HG03097 (cell line): ENCODE measurements at regions not wholly inside any gene's neighbourhood (a gene's known extent, or its start where the extent isn't known, plus 50 kb on each side); places are given as distances from the start of the nearest gene placed in this dataset.

Experiments used
- ATAC-seq: cut with Tn5 transposase; IDR thresholded peaks from one replicate; pipeline ENCODE4 v1.9.1; 2021; ENCODE audit not compliant: unreplicated experiment, low FRiP score

GRCh38 chr4:111808174-111808573 lies 337.1 kb upstream of the FAM241A start:
- no peak for ATAC-seq

- no peak for ATAC-seq
These were observed 333.6 kb upstream of the FAM241A start for GRCh38 chr4:111811661-111812060.

DNA sequence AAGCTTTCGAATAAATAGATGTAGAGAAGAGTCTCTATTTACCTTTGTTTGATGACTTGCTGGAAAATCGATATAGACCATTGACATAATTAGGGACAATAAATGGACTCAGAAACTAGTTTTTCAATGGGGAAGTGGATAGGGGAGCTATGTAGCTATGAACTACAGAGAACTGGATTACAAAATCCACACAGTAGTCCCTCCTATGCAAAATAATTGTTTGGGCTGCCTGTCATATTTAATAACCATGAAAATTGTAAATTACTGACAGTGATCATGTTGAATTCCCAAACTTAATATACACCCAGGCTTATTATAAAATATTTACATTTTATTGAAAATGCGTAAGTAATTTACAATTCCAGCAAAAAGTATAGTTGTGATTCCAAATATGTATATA lies 333.1 kb upstream of the FAM241A start:
- ATAC-seq = no peak

GRCh38 chr4:111812760-111813159 lies 332.5 kb upstream of the FAM241A start:
- ATAC-seq = no peak

- ATAC-seq = no peak
These were observed 331.6 kb upstream of the FAM241A start for GRCh38 chr4:111813555-111814140.

DNA sequence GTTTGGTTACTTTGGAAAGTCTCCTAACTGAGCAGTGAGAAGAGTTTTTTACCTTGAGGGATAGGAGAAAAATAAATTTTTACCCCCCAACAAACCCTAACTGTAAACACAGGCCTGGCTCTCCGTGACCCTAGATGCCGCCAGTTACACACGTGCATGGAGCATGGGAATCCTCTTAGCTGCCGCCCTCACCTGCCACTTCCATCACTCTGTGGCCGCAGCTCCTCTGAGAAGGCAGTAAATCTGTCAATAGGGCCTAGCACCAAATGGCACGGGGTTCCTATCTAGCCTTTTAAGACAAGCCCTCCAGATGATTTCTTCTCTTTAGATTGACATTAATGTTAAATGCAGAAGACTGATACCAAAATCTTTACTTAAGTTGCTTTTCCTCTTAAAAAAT lies 330.3 kb upstream of the FAM241A start:
- no peak for ATAC-seq

DNA sequence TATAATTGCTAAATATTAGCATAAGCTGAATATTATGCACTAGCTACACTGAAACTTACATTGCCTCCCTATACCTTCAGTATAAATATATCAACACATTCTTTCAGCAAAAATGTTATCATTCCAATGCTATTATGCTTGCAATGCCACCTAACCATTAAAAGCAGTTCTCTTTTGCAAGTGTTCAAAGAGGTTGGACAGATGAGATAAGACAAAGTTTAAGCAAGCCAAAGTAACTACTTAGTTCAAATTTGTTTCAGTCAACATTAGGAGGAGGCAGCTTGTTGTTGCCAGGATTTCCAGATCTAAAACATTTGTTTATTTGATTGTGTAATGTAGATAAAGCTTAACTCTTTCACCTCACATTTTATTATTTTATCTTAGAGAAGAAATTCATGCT lies 323.9 kb upstream of the FAM241A start:
- ATAC-seq = no peak

DNA sequence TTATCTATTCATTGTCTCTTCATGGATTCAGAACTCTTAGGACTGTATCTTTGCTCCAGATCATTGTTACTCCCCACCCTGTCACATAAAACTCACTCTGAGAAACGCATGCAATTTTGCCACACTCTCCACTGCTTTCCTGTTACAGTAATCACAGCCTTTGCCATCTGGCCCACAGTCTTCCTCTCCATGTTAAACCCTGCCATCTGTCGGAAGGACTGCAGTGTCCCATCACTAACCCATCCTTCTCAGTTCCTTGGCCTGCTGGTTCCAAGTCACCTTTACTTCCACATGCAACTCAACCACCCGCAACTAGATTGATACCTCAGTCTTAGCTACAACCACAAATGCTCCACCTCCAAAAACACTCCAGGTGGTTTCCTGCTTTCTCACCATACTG lies 308.7 kb upstream of the FAM241A start:
- ATAC-seq = no peak

GRCh38 chr4:111837761-111838160 lies 307.5 kb upstream of the FAM241A start:
- no peak for ATAC-seq

GRCh38 chr4:111838406-111838930 lies 306.8 kb upstream of the FAM241A start:
- no peak for ATAC-seq

DNA sequence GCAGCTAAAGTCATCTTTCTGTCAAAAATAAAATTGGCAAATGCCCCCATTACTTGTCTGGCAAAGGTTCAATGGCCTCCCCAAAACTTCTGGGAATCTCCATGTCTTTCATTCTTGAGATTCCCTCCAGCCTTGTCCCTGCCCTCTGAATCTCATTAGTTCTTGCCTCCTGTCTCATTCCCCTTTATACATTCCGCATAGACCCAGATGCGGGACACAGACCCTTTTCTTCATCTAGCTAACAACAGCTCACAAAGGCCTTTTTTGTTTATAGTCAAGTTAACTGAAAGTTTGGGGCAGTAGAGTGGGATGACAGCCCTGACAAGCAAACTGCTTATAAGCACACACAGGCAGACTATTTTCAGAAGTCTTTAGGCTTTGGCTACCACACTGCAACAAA lies 306.1 kb upstream of the FAM241A start:
- no peak for ATAC-seq

- ATAC-seq = no peak
These were observed 302.9 kb upstream of the FAM241A start for GRCh38 chr4:111842336-111842735.

GRCh38 chr4:111847296-111848008 lies 297.8 kb upstream of the FAM241A start:
- ATAC-seq = no peak

DNA sequence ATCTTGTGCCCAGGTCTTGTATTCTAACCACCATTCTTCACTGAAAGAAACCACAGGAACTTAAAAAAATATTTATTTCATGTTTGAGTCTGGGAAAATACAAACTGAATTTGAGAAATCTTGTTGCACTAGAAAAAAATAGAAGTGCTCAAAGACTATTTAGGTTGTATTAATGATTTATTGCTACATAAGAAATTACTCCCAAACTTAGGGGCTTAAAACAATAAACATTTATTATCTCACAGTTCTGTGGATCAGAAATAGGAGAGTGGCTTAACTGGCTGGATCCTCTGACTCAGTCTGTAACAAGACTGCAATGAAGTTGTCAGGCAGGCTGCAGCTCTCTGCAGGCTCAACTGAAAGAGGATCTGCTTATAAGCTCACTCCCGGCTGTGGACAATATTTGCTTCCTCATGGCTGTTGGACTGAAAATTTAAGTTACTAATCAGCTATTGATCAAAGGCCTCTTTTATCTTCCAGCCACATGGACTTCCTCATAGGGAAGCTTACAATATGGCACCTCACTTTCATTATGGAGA lies 295.4 kb upstream of the FAM241A start:
- ATAC-seq = no peak

- no peak for ATAC-seq
These were observed 290.7 kb upstream of the FAM241A start for GRCh38 chr4:111854494-111855087.

DNA sequence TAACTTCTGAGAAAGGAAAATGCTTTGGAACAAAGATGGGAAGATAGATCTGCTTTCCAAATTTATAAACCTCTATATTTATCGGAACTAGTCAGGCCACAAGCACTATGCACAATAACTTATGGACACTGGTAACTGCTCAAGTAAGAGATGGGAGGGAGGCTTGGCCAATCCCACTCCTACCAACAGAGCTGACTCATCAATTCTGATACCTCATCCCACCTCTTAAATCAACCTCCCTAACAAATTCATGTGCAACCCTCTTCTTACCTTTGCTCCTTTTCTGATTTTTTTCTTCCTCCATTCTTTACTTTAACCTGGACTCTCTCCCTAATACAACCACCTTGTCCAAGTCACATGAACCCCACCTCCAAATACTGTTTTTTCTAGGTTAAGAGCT lies 289.9 kb upstream of the FAM241A start:
- ATAC-seq = no peak

- ATAC-seq = no peak
These were observed 281.2 kb upstream of the FAM241A start for GRCh38 chr4:111864066-111864465.

DNA sequence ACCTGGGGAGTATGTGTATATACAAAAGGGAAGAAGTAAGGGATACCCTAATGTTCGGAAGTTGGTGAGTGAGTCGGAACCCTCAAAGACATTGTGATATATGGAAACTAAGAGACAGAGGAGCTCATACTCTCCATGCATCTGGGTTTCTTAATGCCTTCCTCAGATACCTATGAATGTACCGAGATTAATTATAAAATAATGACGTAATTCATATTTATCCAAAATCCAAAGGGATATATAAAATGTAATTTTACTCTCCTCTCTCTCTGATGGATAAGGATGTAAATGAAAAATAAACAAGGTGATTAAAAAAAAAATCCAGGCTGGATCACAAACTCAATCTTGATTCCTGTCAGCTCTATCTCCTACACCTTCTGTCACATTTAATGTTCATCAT lies 275.9 kb upstream of the FAM241A start:
- ATAC-seq = no peak

GRCh38 chr4:111871802-111872201 lies 273.5 kb upstream of the FAM241A start:
- ATAC-seq = no peak

DNA sequence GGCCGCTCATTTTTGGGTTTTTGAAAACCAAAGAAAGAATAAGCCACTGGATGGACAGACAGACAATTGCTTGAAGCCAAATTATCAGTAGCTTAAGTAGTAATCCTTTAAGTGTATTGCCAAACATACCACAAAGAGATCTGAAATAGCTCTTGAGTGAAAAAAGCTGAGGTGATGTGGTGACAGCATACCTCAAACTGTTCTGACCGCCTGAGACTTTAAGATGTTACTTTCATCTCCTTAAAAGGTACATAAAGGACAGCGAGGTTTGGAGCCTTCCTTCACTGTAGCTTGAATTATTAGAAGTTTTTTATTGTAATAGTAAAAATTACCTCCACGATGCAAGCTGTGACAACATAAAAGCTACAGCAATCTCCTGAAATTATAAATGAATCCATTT lies 271.5 kb upstream of the FAM241A start:
- ATAC-seq = no peak

- no peak for ATAC-seq
These were observed 265.7 kb upstream of the FAM241A start for GRCh38 chr4:111879539-111879938.

- no peak for ATAC-seq
These were observed 265.1 kb upstream of the FAM241A start for GRCh38 chr4:111880116-111880515.
